ENCODE measurements at regions not wholly inside any gene's neighbourhood (a gene's known extent, or its start where the extent isn't known, plus 50 kb on each side); places are given as distances from the start of the nearest gene placed in this dataset.

GRCh38 chr6:4592026-4592425 lies 184.2 kb upstream of the CDYL start:
- DNase-seq (ENCODE audit: low read depth) = no peak
- Histone ChIP-seq H3K27me3 (ENCODE audit: control insufficient read depth, insufficient read depth, low read length) (no peaks in the 10 kb centered on the region), H3K4me3 (ENCODE audit: low read depth, low read length) (no peak overlapping the region), H3K36me3 (ENCODE audit: control insufficient read depth, insufficient read depth, low read length) (no peaks in the 10 kb centered on the region)
- no peak for TF ChIP-seq CTCF (IDR thresholded peaks at IDR 0.05; ENCODE audit: insufficient read depth, low read length, severe bottlenecking)
- FAIRE-seq = no peak

- DNase-seq (ENCODE audit: low read depth) (no peak), FAIRE-seq (no peak)
- TF ChIP-seq CTCF (IDR thresholded peaks at IDR 0.05; ENCODE audit: insufficient read depth, low read length, severe bottlenecking) = no peak
- H3K4me3 ChIP-seq (ENCODE audit: low read depth, low read length) = no peak overlapping the region
- H3K36me3 ChIP-seq (ENCODE audit: control insufficient read depth, insufficient read depth, low read length) = no peaks in the 10 kb centered on the region
- H3K27me3 ChIP-seq (ENCODE audit: control insufficient read depth, insufficient read depth, low read length) = no peaks in the 10 kb centered on the region
Observed at GRCh38 chr6:4591218-4591617, 185.0 kb upstream of the CDYL start.

GRCh38 chr6:4589295-4589694 lies 186.9 kb upstream of the CDYL start:
- no peaks in the 10 kb centered on the region for H3K27me3 ChIP-seq (ENCODE audit: control insufficient read depth, insufficient read depth, low read length)
- peak; percentile 59 for DNase-seq (ENCODE audit: low read depth)
- TF ChIP-seq CTCF (IDR thresholded peaks at IDR 0.05; ENCODE audit: insufficient read depth, low read length, severe bottlenecking) = no peak
- no peak overlapping the region for H3K4me3 ChIP-seq (ENCODE audit: low read depth, low read length)
- H3K36me3 ChIP-seq (ENCODE audit: control insufficient read depth, insufficient read depth, low read length) = no peaks in the 10 kb centered on the region
- peak; percentile 90 for FAIRE-seq

- DNase-seq (ENCODE audit: low read depth) = no peak
- H3K4me3 ChIP-seq (ENCODE audit: low read depth, low read length) = no peak overlapping the region
- no peak for FAIRE-seq
- H3K36me3 ChIP-seq (ENCODE audit: control insufficient read depth, insufficient read depth, low read length) = no peaks in the 10 kb centered on the region
- no peak for TF ChIP-seq CTCF (IDR thresholded peaks at IDR 0.05; ENCODE audit: insufficient read depth, low read length, severe bottlenecking)
- H3K27me3 ChIP-seq (ENCODE audit: control insufficient read depth, insufficient read depth, low read length) = no peaks in the 10 kb centered on the region
Observed at GRCh38 chr6:4588581-4588980, 187.6 kb upstream of the CDYL start.

GRCh38 chr6:4588163-4588562 lies 188.0 kb upstream of the CDYL start:
- DNase-seq (ENCODE audit: low read depth) = no peak
- H3K27me3 ChIP-seq (ENCODE audit: control insufficient read depth, insufficient read depth, low read length) = no peaks in the 10 kb centered on the region
- no peak overlapping the region for H3K4me3 ChIP-seq (ENCODE audit: low read depth, low read length)
- TF ChIP-seq CTCF (IDR thresholded peaks at IDR 0.05; ENCODE audit: insufficient read depth, low read length, severe bottlenecking) = no peak
- FAIRE-seq = no peak
- no peaks in the 10 kb centered on the region for H3K36me3 ChIP-seq (ENCODE audit: control insufficient read depth, insufficient read depth, low read length)

- Histone ChIP-seq H3K36me3 (ENCODE audit: control insufficient read depth, insufficient read depth, low read length) (no peaks in the 10 kb centered on the region), H3K27me3 (ENCODE audit: control insufficient read depth, insufficient read depth, low read length) (no peaks in the 10 kb centered on the region), H3K4me3 (ENCODE audit: low read depth, low read length) (no peak overlapping the region)
- DNase-seq (ENCODE audit: low read depth) (no peak), FAIRE-seq (no peak)
- no peak for TF ChIP-seq CTCF (IDR thresholded peaks at IDR 0.05; ENCODE audit: insufficient read depth, low read length, severe bottlenecking)
Observed at GRCh38 chr6:4587171-4587570, 189.0 kb upstream of the CDYL start.

Measured in bronchial epithelial cell (primary cell).